Loucy (cell line): ENCODE measurements at regions not wholly inside any gene's neighbourhood (a gene's known extent, or its start where the extent isn't known, plus 50 kb on each side); places are given as distances from the start of the nearest gene placed in this dataset.

Experiments
- EZH2phosphoT487 ChIP-seq: fragments of 200-600 bp; IDR thresholded peaks from 2 replicates; pipeline ENCODE4 v1.6.1; 2018; ENCODE audit warnings: antibody characterized with exemption, mild to moderate bottlenecking, moderate library complexity, borderline replicate concordance
- TF ChIP-seq, protein P1 (sequence below): fragments of 200-600 bp; sonication (generic); conservative IDR thresholded peaks from 2 replicates; pipeline ENCODE4 v1.5.1; 2014; ENCODE audit warnings: mild to moderate bottlenecking, antibody characterized with exemption, low read length

DNA sequence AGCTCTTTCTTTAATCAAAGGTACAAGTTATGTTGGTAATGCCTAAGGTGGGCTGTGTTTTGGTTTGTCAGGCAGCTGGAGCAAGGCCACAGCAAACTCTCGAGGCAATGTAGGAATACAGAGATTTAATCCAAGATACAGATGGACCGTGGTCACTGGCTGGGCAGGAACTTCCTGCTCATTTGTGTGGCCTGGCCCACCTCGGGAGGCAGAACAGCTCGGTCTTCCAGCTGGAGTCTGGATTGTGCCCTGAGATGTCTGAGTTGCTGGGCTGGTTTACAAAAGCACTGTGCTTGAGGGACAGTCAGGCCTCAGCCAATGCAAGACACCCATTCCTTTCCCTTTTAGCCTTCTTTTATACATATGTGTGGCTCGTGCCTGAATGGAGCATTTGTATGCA, 506.1 kb upstream of the SALL3 start:
- no peak for TF ChIP-seq EZH2phosphoT487
- TF ChIP-seq, protein P1, sequence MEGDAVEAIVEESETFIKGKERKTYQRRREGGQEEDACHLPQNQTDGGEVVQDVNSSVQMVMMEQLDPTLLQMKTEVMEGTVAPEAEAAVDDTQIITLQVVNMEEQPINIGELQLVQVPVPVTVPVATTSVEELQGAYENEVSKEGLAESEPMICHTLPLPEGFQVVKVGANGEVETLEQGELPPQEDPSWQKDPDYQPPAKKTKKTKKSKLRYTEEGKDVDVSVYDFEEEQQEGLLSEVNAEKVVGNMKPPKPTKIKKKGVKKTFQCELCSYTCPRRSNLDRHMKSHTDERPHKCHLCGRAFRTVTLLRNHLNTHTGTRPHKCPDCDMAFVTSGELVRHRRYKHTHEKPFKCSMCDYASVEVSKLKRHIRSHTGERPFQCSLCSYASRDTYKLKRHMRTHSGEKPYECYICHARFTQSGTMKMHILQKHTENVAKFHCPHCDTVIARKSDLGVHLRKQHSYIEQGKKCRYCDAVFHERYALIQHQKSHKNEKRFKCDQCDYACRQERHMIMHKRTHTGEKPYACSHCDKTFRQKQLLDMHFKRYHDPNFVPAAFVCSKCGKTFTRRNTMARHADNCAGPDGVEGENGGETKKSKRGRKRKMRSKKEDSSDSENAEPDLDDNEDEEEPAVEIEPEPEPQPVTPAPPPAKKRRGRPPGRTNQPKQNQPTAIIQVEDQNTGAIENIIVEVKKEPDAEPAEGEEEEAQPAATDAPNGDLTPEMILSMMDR = no peak
